Brain microvascular endothelial cell (primary cell): ENCODE measurements at regions not wholly inside any gene's neighbourhood (a gene's known extent, or its start where the extent isn't known, plus 50 kb on each side); places are given as distances from the start of the nearest gene placed in this dataset.

Source experiments
- DNase-seq: peaks from one replicate; pipeline ENCODE4 v3.0.0-alpha.2; 2020
- H3K27ac ChIP-seq: fragments of 250-450 bp; sonication (Bioruptor Pico); 2 replicates; pipeline ENCODE4 v1.5.1; 2020; ENCODE audit warnings: mild to moderate bottlenecking, moderate library complexity
- H3K27me3 ChIP-seq: fragments of 250-450 bp; sonication (Bioruptor Pico); replicated peaks from 2 replicates; pipeline ENCODE4 v1.5.1; 2020; ENCODE audit warnings: mild to moderate bottlenecking
- H3K36me3 ChIP-seq: fragments of 250-450 bp; sonication (Bioruptor Pico); replicated peaks from 2 replicates; pipeline ENCODE4 v1.5.1; 2020; ENCODE audit warnings: mild to moderate bottlenecking
- H3K4me3 ChIP-seq: 2 replicates; pipeline ENCODE4 v1.5.1; 2011; ENCODE audit warnings: low read depth, mild to moderate bottlenecking, control low read depth, low read length, moderate library complexity
- CTCF ChIP-seq: IDR thresholded peaks from 2 replicates; pipeline ENCODE4 v1.5.1; 2011; ENCODE audit warnings: low read depth, mild to moderate bottlenecking, moderate library complexity, low read length, control low read depth, inconsistent platforms; ENCODE audit errors: missing control alignments
- in situ Hi-C: cut with HindIII; loops from 2 replicates; pipeline ENCODE4 v1.10.0; 2017; ENCODE audit warnings: low sequenced_read_pairs, low pct_ligation_motif_present

DNA sequence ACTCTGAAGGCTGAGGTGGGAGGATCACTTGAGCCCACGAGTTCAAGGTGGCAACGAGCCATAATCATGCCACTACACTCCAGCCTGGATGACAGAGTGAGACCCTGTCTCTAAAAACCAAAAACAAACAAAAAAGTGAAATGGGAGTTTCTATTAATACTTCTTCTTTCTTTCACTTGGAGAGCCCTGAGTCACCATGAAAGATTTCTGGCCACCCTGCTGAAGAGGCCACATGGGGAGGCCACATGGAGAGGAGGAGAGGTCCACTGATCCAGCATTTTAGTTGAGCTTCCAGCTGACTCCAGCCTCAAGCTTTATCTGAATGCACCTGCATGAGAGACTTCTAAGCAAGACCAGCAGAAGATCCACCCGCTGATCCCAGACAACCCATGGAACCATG, 74.2 kb upstream of the LAPTM4A start:
- Histone ChIP-seq H3K36me3 (no peaks in the 10 kb centered on the region), H3K4me3 (no peak overlapping the region), H3K27ac (no peak overlapping the region), H3K27me3 (no peaks in the 10 kb centered on the region)
- DNase-seq, result peak; percentile 11
- no peak for TF ChIP-seq CTCF
- in situ Hi-C loops, result no loop called here

DNA sequence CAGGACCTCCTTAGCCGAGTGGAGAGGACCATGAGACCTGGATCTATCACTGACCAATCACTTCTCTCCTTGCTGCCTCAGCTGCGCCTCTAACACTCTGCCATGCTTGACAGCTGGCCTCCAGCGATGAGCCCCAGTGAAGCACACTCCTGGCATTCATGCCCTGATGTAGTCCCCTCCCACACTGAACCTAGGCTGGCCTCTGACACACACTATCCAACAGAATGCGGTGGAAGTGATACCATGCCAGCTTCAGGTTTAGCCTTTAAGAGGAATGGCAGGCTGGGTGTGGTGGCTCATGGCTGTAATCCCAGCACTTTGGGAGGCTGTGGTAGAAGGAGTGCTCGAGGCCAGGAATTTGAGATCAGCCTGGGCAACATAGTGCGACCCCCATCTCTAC, 73.7 kb upstream of the LAPTM4A start:
- in situ Hi-C loops, result no loop called here
- Histone ChIP-seq H3K27ac (no peak overlapping the region), H3K36me3 (no peaks in the 10 kb centered on the region), H3K27me3 (no peaks in the 10 kb centered on the region), H3K4me3 (no peak overlapping the region)
- no peak for DNase-seq
- TF ChIP-seq CTCF, result no peak

DNA sequence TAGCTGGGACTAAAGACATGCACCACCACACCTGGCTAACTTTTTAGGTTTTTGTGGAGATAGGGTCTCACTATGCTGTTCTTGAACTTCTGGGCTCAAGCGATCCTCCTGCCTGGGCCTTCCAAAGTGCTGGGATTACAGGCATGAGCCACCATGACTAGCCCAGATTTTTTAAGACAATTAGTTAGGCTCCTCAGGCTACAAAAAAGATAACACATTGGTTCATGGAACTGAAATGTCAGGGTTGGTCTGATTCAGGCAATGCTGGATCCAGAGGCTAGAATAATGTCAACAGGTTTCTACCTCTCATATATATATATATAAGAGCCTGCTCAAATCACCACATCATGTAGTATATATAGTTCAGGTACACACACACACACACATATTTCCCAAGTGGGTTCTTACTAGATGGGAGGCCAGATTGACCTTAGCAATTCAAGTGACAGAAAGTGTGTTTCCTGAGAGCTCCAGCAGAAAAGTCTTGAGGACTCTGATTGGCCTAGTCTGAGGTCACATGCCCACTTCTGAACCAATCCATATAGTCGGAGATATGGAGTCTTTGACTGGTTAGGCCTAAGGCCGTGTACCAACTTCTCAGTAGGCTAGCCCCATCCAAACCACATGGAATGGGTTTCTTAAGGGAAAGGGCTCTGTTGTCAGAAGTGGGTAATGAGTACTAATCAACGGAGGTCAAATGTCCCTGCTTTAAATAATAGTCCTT, 72.6 kb upstream of the LAPTM4A start:
- no peak for DNase-seq
- in situ Hi-C loops, result no loop called here
- Histone ChIP-seq H3K27me3 (no peaks in the 10 kb centered on the region), H3K4me3 (no peak overlapping the region), H3K27ac (no peak overlapping the region), H3K36me3 (no peaks in the 10 kb centered on the region)
- TF ChIP-seq CTCF, result no peak

- H3K27ac ChIP-seq, result no peak overlapping the region
- H3K4me3 ChIP-seq, result no peak overlapping the region
- DNase-seq, result no peak
- no peak for TF ChIP-seq CTCF
- H3K36me3 ChIP-seq, result no peaks in the 10 kb centered on the region
- H3K27me3 ChIP-seq, result no peaks in the 10 kb centered on the region
- in situ Hi-C loops, result no loop called here
Observed at GRCh38 chr2:20122864-20123263, 71.4 kb upstream of the LAPTM4A start.

GRCh38 chr2:20120569-20121416, 69.4 kb upstream of the LAPTM4A start:
- Histone ChIP-seq H3K27me3 (no peaks in the 10 kb centered on the region), H3K4me3 (no peak overlapping the region), H3K36me3 (no peaks in the 10 kb centered on the region), H3K27ac (no peak overlapping the region)
- in situ Hi-C loops, result no loop called here
- DNase-seq, result no peak
- no peak for TF ChIP-seq CTCF
